B cell (primary cell): ENCODE measurements at regions not wholly inside any gene's neighbourhood (a gene's known extent, or its start where the extent isn't known, plus 50 kb on each side); places are given as distances from the start of the nearest gene placed in this dataset.

Source experiments
- ATAC-seq: fragments of 200-7000 bp; cut with Tn5 transposase; one replicate; pipeline ENCODE4 v1.10.0; 2021; ENCODE audit warnings: low read depth, mild to moderate bottlenecking, moderate number of reproducible peaks, moderate library complexity
- CTCF ChIA-PET: fragments of 350-600 bp; sonication (Branson Sonifier 250); formaldehyde crosslinking; loops from one replicate; lab custom pipeline; 2021; ENCODE audit warnings: antibody characterized with exemption, inconsistent platforms; lab: Charles Lee
- POLR2A ChIA-PET: fragments of 350-600 bp; sonication (Branson Sonifier 250); formaldehyde crosslinking; loops from one replicate; lab custom pipeline; 2021; ENCODE audit warnings: antibody characterized with exemption; lab: Charles Lee
- DNase-seq: peaks from one replicate; pipeline ENCODE4 v3.0.0; 2013
- H2AFZ ChIP-seq: 2 replicates; pipeline ENCODE4 v1.6.1; 2012; ENCODE audit warnings: mild to moderate bottlenecking, low read depth, low read length; ENCODE audit not compliant: insufficient read depth, poor library complexity, severe bottlenecking
- H3K27ac ChIP-seq, 2 donors: 1 replicate in 1 of 2; 2 replicates in 1 of 2; pipeline ENCODE4 v1.5.1; 2012 to 2013; ENCODE audit warnings: low read length in 2 of 2, mild to moderate bottlenecking in 2 of 2, moderate library complexity in 1 of 2
- H3K27me3 ChIP-seq, 4 experiments: fragments of 200-600 bp in 1 of 4; sonication (generic) in 1 of 4; replicated peaks in 1 of 4; 1 replicate in 2 of 4; 2 replicates in 2 of 4; pipeline versions ENCODE4 v1.6.1 to v1.7.0; 2013 to 2016; ENCODE audit warnings: low read length in 3 of 4, mild to moderate bottlenecking in 2 of 4, mixed read lengths in 1 of 4, moderate library complexity in 1 of 4; ENCODE audit not compliant: insufficient read depth in 4 of 4, control insufficient read depth in 3 of 4; ENCODE audit errors: control extremely low read depth in 1 of 4
- H3K36me3 ChIP-seq, 2 experiments: replicated peaks in 1 of 2; 1 replicate in 1 of 2; 2 replicates in 1 of 2; pipeline versions ENCODE4 v1.6.1 to v1.7.1; 2013; ENCODE audit warnings: low read length in 1 of 2; ENCODE audit not compliant: insufficient read depth in 2 of 2, control insufficient read depth in 1 of 2; ENCODE audit errors: control extremely low read depth in 1 of 2, extremely low read depth in 1 of 2
- H3K4me1 ChIP-seq, 2 donors: fragments of 200-600 bp in 1 of 2; sonication (generic) in 1 of 2; 1 replicate in 1 of 2; 2 replicates in 1 of 2; pipeline versions ENCODE4 v1.5.1 to v1.6.1; 2013 to 2017; ENCODE audit warnings: low read length in 2 of 2; ENCODE audit not compliant: control insufficient read depth in 2 of 2, insufficient read depth in 2 of 2
- H3K4me2 ChIP-seq: replicated peaks from 2 replicates; pipeline ENCODE3; 2012; ENCODE audit warnings: mild to moderate bottlenecking, low read depth, low read length; ENCODE audit not compliant: poor library complexity, severe bottlenecking
- H3K4me3 ChIP-seq, 5 experiments: fragments of 200-600 bp in 1 of 5; sonication (generic) in 1 of 5; 1 replicate in 3 of 5; 2 replicates in 2 of 5; pipeline versions ENCODE4 v1.5.1 to v1.7.0; 2011 to 2016; ENCODE audit warnings: low read length in 4 of 5, mild to moderate bottlenecking in 4 of 5, low read depth in 2 of 5, control low read depth in 1 of 5, moderate library complexity in 1 of 5; ENCODE audit not compliant: insufficient read depth in 1 of 5; ENCODE audit errors: control extremely low read depth in 1 of 5, extremely low read depth in 1 of 5
- H3K79me2 ChIP-seq: fragments of 200-600 bp; sonication (generic); one replicate; pipeline ENCODE4 v1.6.0; 2016; ENCODE audit warnings: low read length; ENCODE audit not compliant: control insufficient read depth, insufficient read depth
- H3K9ac ChIP-seq: fragments of 200-600 bp; sonication (generic); 2 replicates; pipeline ENCODE4 v1.6.1; 2017; ENCODE audit warnings: mild to moderate bottlenecking, low read length, moderate library complexity
- H3K9me3 ChIP-seq, 3 donors: one replicate each; pipeline versions ENCODE4 v1.6.1 to v1.7.1; 2013; ENCODE audit warnings: low read length in 2 of 3; ENCODE audit not compliant: control insufficient read depth in 2 of 3, insufficient read depth in 1 of 3; ENCODE audit errors: control extremely low read depth in 1 of 3
- H4K20me1 ChIP-seq: 2 replicates; pipeline ENCODE4 v1.6.0; 2012; ENCODE audit warnings: mild to moderate bottlenecking, low read length; ENCODE audit not compliant: insufficient read depth, control insufficient read depth, poor library complexity, severe bottlenecking
- H3K27ac Mint-ChIP-seq: one replicate; pipeline ENCODE4 v1.8.0; 2021; ENCODE audit warnings: mixed read lengths
- H3K27me3 Mint-ChIP-seq: one replicate; pipeline ENCODE4 v1.8.0; 2021; ENCODE audit warnings: mixed read lengths
- H3K4me1 Mint-ChIP-seq: one replicate; pipeline ENCODE4 v1.8.0; 2021; ENCODE audit warnings: mixed read lengths
- H3K4me3 Mint-ChIP-seq: one replicate; pipeline ENCODE4 v1.8.0; 2021; ENCODE audit warnings: mixed read lengths
- H3K9me3 Mint-ChIP-seq: one replicate; pipeline ENCODE4 v1.8.0; 2022; ENCODE audit warnings: mixed read lengths; ENCODE audit not compliant: insufficient read depth
- CTCF ChIP-seq: fragments of 200-600 bp; IDR thresholded peaks from one replicate; pipeline ENCODE4 v1.8.0; 2022; ENCODE audit warnings: antibody characterized with exemption, mild to moderate bottlenecking
- EZH2 ChIP-seq: IDR thresholded peaks from 2 replicates; pipeline ENCODE4 v1.6.1; 2012; ENCODE audit warnings: borderline replicate concordance, low read depth, mild to moderate bottlenecking, moderate library complexity, low read length; ENCODE audit not compliant: insufficient read depth, poor library complexity, severe bottlenecking
- WGBS: methylation state at CpG from one replicate; pipeline ENCODE4 v1.1.5; 2013; ENCODE audit warnings: missing lambda C conversion rate; ENCODE audit not compliant: insufficient coverage; 5-methylcytosine and 5-hydroxymethylcytosine counted together
- intact Hi-C: fragments of 100-400 bp; cut with micrococcal nuclease; formaldehyde crosslinking; loops from one replicate; pipeline ENCODE4 v1.10.0; 2022

DNA sequence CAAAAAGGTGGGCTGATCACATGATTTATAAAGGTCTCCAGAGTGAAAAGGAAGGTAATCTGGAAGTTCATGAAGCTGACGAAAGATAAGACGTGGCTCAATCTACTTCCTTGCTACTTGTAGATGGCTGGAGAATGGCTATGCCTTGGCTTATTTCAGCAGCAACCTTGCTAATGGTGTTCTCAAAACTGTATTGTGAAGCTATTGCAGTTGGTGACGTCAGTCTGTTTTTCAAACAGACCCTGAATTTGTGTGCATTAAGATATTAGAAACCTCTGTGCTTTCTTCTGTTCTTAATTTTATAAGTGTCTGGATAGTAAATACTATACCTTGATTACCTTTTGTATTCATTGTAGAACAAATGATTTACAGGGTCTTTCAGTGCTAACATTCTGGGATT is 58.3 kb upstream of the C11orf87 start:
- Histone ChIP-seq H3K27ac (no peak overlapping the region), H4K20me1 (no peaks in the 10 kb centered on the region), H3K4me1 (no peaks in the 10 kb centered on the region), H3K4me3 (no peak overlapping the region), H2AFZ (no peak overlapping the region), H3K36me3 (no peaks in the 10 kb centered on the region), H3K27me3 (no peaks in the 10 kb centered on the region), H3K9ac (no peak overlapping the region), H3K4me2 (no peak overlapping the region), H3K79me2 (no peaks in the 10 kb centered on the region), H3K9me3 (no peaks in the 10 kb centered on the region)
- Mint-ChIP-seq H3K27me3 (peaks cover 4% of the 10 kb centered on the region), H3K9me3 (no peaks in the 10 kb centered on the region), H3K4me1 (no peaks in the 10 kb centered on the region), H3K27ac (no peak overlapping the region), H3K4me3 (no peak overlapping the region)
- 80% methylated on average over 2 of the region's 3 CpGs for WGBS
- DNase-seq = no peak
- TF ChIP-seq EZH2 (no peak), CTCF (no peak)
- ChIA-PET CTCF (no interaction called here), POLR2A (no interaction called here)
- intact Hi-C loops = no loop called here
- no peak for ATAC-seq

DNA sequence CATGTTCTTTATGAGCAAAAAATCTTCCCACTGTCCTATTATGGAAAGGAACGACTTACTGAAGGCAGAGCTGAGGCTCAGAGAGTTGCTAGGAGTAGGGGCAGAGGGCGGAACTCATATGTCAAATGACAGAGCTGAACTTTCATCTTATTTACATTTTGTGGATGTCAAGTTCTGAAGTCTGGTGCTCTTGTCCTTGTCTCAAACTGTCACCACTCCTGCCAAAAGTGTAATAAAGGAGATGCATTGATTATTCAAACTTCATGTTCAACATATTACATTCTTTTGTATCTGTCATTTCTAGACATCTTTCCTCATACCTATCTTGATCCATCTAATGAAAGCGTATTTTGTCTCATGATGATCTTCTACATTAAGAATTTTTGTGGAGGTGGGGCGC is 57.1 kb upstream of the C11orf87 start:
- no peaks in the 10 kb centered on the region for H3K9me3 Mint-ChIP-seq
- ChIA-PET POLR2A (no interaction called here), CTCF (no interaction called here)

More for the DNA sequence above, 57.1 kb upstream of the C11orf87 start:
- Histone ChIP-seq H3K27ac (no peak overlapping the region), H3K4me1 (no peaks in the 10 kb centered on the region), H3K9me3 (no peaks in the 10 kb centered on the region), H3K4me3 (no peak overlapping the region), H3K36me3 (no peaks in the 10 kb centered on the region), H3K27me3 (no peaks in the 10 kb centered on the region), H3K4me2 (no peak overlapping the region), H3K79me2 (no peaks in the 10 kb centered on the region), H4K20me1 (no peaks in the 10 kb centered on the region), H2AFZ (no peak overlapping the region), H3K9ac (no peak overlapping the region)
- 100% methylated on average over 1 of the region's 4 CpGs for WGBS
- intact Hi-C loops = no loop called here
- Mint-ChIP-seq H3K27ac (no peak overlapping the region), H3K4me3 (no peak overlapping the region), H3K4me1 (no peaks in the 10 kb centered on the region), H3K27me3 (peaks cover 4% of the 10 kb centered on the region)
- TF ChIP-seq EZH2 = no peak
- no peak for TF ChIP-seq CTCF
- ATAC-seq (no peak), DNase-seq (no peak)
